Natural killer cell (primary cell): ENCODE measurements at regions not wholly inside any gene's neighbourhood (a gene's known extent, or its start where the extent isn't known, plus 50 kb on each side); places are given as distances from the start of the nearest gene placed in this dataset.
"Not testable (repeated sequence)": the region's sequence is repeated elsewhere in the genome, so short reads cannot be mapped to it uniquely, and the experiment has no call there.

Experiments
- ATAC-seq, 3 donors: fragments of 150-1000 bp in 2 of 3; fragments of 200-7000 bp in 1 of 3; cut with Tn5 transposase; 1 replicate in 1 of 3; 2 replicates in 2 of 3; pipeline ENCODE4 v1.10.0; 2021; ENCODE audit warnings: mild to moderate bottlenecking in 2 of 3, moderate library complexity in 2 of 3
- DNase-seq, 2 donors: peaks; one replicate each; pipeline versions ENCODE4 v3.0.0 to v3.0.0-alpha.2; 2013 to 2021; ENCODE audit warnings: mixed read lengths in 1 of 2
- H3K27ac ChIP-seq: one replicate; pipeline ENCODE4 v1.5.1; 2013; ENCODE audit warnings: mild to moderate bottlenecking, low read length
- H3K27me3 ChIP-seq: one replicate; pipeline ENCODE4 v1.6.1; 2013; ENCODE audit warnings: low read length; ENCODE audit not compliant: control insufficient read depth, insufficient read depth
- H3K36me3 ChIP-seq: one replicate; pipeline ENCODE4 v1.6.1; 2013; ENCODE audit warnings: low read length; ENCODE audit not compliant: control insufficient read depth, insufficient read depth
- H3K4me1 ChIP-seq: one replicate; pipeline ENCODE4 v1.6.1; 2013; ENCODE audit warnings: low read length; ENCODE audit not compliant: control insufficient read depth, insufficient read depth
- H3K4me3 ChIP-seq: one replicate; pipeline ENCODE4 v1.5.1; 2013; ENCODE audit warnings: low read length
- H3K9me3 ChIP-seq: one replicate; pipeline ENCODE4 v1.6.1; 2013; ENCODE audit warnings: low read length; ENCODE audit not compliant: control insufficient read depth, insufficient read depth
- H3K27ac Mint-ChIP-seq, 2 donors: one replicate each; pipeline ENCODE4 v1.8.0; 2022; ENCODE audit warnings: mild to moderate bottlenecking in 2 of 2, mixed read lengths in 2 of 2, moderate library complexity in 1 of 2
- H3K27me3 Mint-ChIP-seq, 2 donors: one replicate each; pipeline ENCODE4 v1.8.0; 2022; ENCODE audit warnings: low read depth in 2 of 2, mixed read lengths in 2 of 2
- H3K36me3 Mint-ChIP-seq: one replicate; pipeline ENCODE4 v1.8.0; 2022; ENCODE audit warnings: mixed read lengths
- H3K4me1 Mint-ChIP-seq, 2 donors: one replicate each; pipeline ENCODE4 v1.8.0; 2022; ENCODE audit warnings: mixed read lengths in 2 of 2
- H3K4me3 Mint-ChIP-seq: one replicate; pipeline ENCODE4 v1.8.0; 2022; ENCODE audit warnings: mild to moderate bottlenecking, moderate library complexity, mixed read lengths
- H3K9me3 Mint-ChIP-seq, 2 donors: one replicate each; pipeline ENCODE4 v1.8.0; 2022; ENCODE audit warnings: mixed read lengths in 2 of 2
- CTCF ChIP-seq: fragments of 200-600 bp; IDR thresholded peaks from one replicate; pipeline ENCODE4 v1.8.0; 2022; ENCODE audit warnings: antibody characterized with exemption
- WGBS: methylation state at CpG from one replicate; pipeline ENCODE4 v1.1.7; 2013; ENCODE audit warnings: missing lambda C conversion rate; ENCODE audit not compliant: insufficient coverage; 5-methylcytosine and 5-hydroxymethylcytosine counted together
- intact Hi-C: fragments of 100-400 bp; cut with micrococcal nuclease; formaldehyde crosslinking; loops from one replicate; pipeline ENCODE4 v1.14.2; 2022

GRCh38 chr7:96775046-96775445 lies 65.4 kb upstream of the SEM1 start:
- H3K4me3 ChIP-seq = no peak overlapping the region
- H3K9me3 ChIP-seq = no peaks in the 10 kb centered on the region
- DNase-seq (no peak), ATAC-seq (no peak)
- Mint-ChIP-seq H3K4me3 (no peak overlapping the region), H3K9me3 (no peaks in the 10 kb centered on the region), H3K4me1 (no peaks in the 10 kb centered on the region), H3K27me3 (peaks cover 21 to 46% of the 10 kb centered on the region in 2 donors), H3K36me3 (no peaks in the 10 kb centered on the region), H3K27ac (no peak overlapping the region)
- H3K4me1 ChIP-seq = no peaks in the 10 kb centered on the region
- intact Hi-C loops = no loop called here
- no peak overlapping the region for H3K27ac ChIP-seq
- TF ChIP-seq CTCF = no peak
- no peaks in the 10 kb centered on the region for H3K36me3 ChIP-seq
- WGBS = 64% methylated on average over 8 of the region's 8 CpGs
- H3K27me3 ChIP-seq = no peaks in the 10 kb centered on the region

DNA sequence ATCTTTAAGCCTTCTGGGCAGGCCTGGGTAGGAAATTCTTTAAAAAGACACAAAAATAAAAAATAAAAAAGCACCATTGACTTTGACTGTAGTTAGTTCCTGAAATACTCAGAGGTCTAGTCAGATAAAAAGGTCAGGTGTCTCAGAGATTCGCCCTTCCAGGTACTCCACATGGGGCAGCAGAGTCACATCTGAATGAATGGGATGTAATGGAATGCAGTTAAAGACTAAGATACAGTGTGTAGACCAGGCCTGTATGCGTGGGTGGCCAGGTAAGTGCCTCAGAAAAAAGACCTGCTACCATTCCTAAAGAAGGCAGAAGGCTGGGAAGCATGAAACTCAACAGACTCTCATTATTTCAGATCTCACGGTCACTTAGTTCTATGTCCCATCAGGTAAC lies 68.6 kb upstream of the SEM1 start:
- H3K4me1 ChIP-seq = no peaks in the 10 kb centered on the region
- intact Hi-C loops = no loop called here
- H3K4me1 Mint-ChIP-seq = peaks cover 6 to 7% of the 10 kb centered on the region in 2 donors
- H3K27ac ChIP-seq = no peak overlapping the region
- WGBS = 88% methylated on average over 3 of the region's 3 CpGs
- no peaks in the 10 kb centered on the region for H3K9me3 ChIP-seq
- no peak for ATAC-seq
- no peaks in the 10 kb centered on the region for H3K36me3 Mint-ChIP-seq
- H3K9me3 Mint-ChIP-seq = no peaks in the 10 kb centered on the region
- no peaks in the 10 kb centered on the region for H3K36me3 ChIP-seq
- no peak overlapping the region for H3K27ac Mint-ChIP-seq
- H3K27me3 Mint-ChIP-seq = peaks cover 16 to 27% of the 10 kb centered on the region in 2 donors
- TF ChIP-seq CTCF = no peak
- no peaks in the 10 kb centered on the region for H3K27me3 ChIP-seq
- H3K4me3 Mint-ChIP-seq = no peak overlapping the region
- H3K4me3 ChIP-seq = no peak overlapping the region
- no peak for DNase-seq

- Mint-ChIP-seq H3K36me3 (no peaks in the 10 kb centered on the region), H3K9me3 (no peaks in the 10 kb centered on the region), H3K27me3 (peaks cover 7% of the 10 kb centered on the region in 2 donors), H3K27ac (no peak overlapping the region), H3K4me1 (peaks cover 6 to 7% of the 10 kb centered on the region in 2 donors), H3K4me3 (no peak overlapping the region)
- ATAC-seq = no peak
- Histone ChIP-seq H3K4me1 (no peaks in the 10 kb centered on the region), H3K36me3 (no peaks in the 10 kb centered on the region), H3K27ac (no peak overlapping the region), H3K9me3 (no peaks in the 10 kb centered on the region), H3K4me3 (no peak overlapping the region), H3K27me3 (no peaks in the 10 kb centered on the region)
- intact Hi-C loops = no loop called here
- TF ChIP-seq CTCF = no peak
- no peak for DNase-seq
These were observed 72.3 kb upstream of the SEM1 start for GRCh38 chr7:96781919-96782318.

GRCh38 chr7:96782686-96783298 lies 73.1 kb upstream of the SEM1 start:
- H3K9me3 Mint-ChIP-seq, H3K4me1 Mint-ChIP-seq, H3K4me3 Mint-ChIP-seq, ATAC-seq, H3K27ac Mint-ChIP-seq, H3K36me3 ChIP-seq, DNase-seq, H3K4me3 ChIP-seq, H3K27ac ChIP-seq, H3K36me3 Mint-ChIP-seq, H3K27me3 Mint-ChIP-seq, H3K27me3 ChIP-seq, H3K4me1 ChIP-seq, intact Hi-C loops, H3K9me3 ChIP-seq: not testable (repeated sequence)
- WGBS = 83% methylated on average over 4 of the region's 7 CpGs
